C4-2B (cell line): ENCODE measurements at regions not wholly inside any gene's neighbourhood (a gene's known extent, or its start where the extent isn't known, plus 50 kb on each side); places are given as distances from the start of the nearest gene placed in this dataset.

Experiments
- H3K27ac ChIP-seq: fragments of 450-650 bp; 2 replicates; pipeline ENCODE4 v1.5.1; 2017
- ZFX ChIP-seq: fragments of 450-650 bp; IDR thresholded peaks from 2 replicates; pipeline ENCODE4 v1.6.1; 2017
- TF ChIP-seq, protein P1 (sequence below): fragments of 450-650 bp; conservative IDR thresholded peaks from 2 replicates; pipeline ENCODE4 v1.5.1; 2017; ENCODE audit warnings: mild to moderate bottlenecking

DNA sequence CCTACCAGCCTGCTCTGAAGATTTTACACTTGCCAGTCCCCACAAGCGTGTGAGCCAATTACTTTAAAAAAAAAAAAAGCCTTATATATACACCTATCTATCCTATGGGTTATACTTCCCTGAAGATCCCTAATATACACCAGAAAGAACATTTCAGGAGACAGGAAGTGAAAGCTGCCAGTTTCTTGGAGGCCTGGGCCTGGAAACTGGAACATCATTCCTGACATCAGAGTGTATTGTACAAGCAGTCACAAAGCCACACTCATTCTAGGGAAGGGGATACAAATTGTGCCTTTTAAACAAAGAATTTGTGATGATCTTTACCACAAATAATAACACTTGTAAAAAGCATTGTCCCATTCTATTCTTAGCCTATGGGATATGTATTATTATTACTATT lies 98.3 kb upstream of the FBN2 start:
- no peak for TF ChIP-seq ZFX
- TF ChIP-seq, protein P1, sequence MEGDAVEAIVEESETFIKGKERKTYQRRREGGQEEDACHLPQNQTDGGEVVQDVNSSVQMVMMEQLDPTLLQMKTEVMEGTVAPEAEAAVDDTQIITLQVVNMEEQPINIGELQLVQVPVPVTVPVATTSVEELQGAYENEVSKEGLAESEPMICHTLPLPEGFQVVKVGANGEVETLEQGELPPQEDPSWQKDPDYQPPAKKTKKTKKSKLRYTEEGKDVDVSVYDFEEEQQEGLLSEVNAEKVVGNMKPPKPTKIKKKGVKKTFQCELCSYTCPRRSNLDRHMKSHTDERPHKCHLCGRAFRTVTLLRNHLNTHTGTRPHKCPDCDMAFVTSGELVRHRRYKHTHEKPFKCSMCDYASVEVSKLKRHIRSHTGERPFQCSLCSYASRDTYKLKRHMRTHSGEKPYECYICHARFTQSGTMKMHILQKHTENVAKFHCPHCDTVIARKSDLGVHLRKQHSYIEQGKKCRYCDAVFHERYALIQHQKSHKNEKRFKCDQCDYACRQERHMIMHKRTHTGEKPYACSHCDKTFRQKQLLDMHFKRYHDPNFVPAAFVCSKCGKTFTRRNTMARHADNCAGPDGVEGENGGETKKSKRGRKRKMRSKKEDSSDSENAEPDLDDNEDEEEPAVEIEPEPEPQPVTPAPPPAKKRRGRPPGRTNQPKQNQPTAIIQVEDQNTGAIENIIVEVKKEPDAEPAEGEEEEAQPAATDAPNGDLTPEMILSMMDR: no peak
- H3K27ac ChIP-seq: no peak overlapping the region

DNA sequence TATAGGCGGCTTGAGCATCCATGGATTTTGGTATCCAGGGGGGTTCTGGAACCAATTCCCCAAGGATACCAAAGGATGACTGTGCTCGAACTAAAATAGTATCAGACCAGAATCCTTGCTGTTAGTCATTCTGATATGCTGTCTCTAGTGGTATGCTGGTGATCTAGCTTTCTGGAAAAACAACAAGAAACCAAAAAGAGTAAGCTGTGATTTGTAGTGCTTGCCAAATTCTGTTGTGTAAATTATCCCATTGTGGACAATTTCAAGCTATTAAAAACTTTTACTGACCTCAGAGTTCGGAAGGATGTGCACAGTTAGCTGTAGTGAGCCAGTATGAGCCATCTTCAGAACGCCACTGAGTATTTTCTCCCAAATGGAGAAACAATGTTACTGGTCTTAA lies 99.0 kb upstream of the FBN2 start:
- no peak overlapping the region for H3K27ac ChIP-seq
- TF ChIP-seq ZFX: no peak
- TF ChIP-seq, protein P1: no peak

GRCh38 chr5:128641861-128642260 lies 103.8 kb upstream of the FBN2 start:
- TF ChIP-seq ZFX: no peak
- TF ChIP-seq, protein P1: no peak
- H3K27ac ChIP-seq: no peak overlapping the region

DNA sequence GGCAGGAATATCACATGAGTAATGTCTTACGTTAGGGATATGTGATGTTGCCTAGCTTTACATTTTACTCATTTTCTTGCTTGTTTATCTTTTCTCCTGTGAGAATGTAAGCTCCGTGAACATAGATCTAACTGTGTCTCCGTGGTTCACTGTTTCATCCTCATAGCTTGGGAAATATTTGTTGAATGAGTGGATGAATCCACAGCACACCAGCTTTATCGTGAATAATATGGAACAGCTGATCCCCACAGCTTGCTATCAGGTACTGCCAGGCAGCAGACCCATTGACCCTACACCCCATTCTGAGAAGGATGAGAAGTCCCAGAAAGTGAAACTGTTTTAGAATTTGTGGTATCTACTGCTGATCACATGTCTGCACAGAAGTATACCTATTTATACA lies 106.8 kb upstream of the FBN2 start:
- TF ChIP-seq ZFX: no peak
- TF ChIP-seq, protein P1: no peak
- H3K27ac ChIP-seq: no peak overlapping the region

DNA sequence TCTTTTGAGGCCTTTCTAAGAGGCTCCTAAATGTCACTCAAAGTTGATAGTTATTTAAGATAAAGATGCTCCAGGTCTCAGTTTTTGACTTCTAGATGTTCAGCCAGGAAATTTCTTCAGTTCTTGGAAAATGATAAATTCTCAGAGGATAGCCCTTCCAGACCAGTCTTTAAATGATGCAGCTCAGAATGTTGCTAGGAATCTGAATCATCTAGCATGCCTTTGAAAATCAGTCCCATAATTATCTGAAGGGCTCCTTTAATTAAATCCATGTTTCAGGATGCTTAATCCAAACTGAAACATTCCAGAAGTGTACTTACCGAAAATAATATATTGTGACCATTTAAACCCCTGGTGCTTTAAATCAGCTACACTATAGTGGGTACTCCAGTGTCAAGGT lies 107.5 kb upstream of the FBN2 start:
- H3K27ac ChIP-seq: no peak overlapping the region
- TF ChIP-seq ZFX: no peak
- TF ChIP-seq, protein P1: no peak

GRCh38 chr5:128646176-128646575 lies 108.1 kb upstream of the FBN2 start:
- H3K27ac ChIP-seq: no peak overlapping the region
- no peak for TF ChIP-seq ZFX
- TF ChIP-seq, protein P1: no peak

DNA sequence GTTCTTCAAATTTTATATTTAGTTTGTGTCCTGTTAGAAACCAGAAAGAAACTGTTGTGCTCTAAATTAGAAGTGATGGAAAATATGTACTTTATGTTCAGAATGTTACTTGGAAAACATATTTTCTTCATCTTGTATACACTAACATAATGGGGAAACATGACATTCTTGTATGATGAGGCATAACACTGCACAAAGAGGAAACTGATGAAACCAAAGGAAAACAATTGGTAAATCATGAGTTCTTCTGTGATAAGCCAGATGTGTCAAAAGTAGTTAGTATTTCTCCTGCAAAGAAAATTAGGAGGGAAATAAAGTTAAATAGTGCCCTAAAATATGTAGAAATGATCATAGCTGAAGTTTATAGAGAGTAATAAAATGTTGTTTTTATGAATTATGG lies 111.1 kb upstream of the FBN2 start:
- no peak for TF ChIP-seq ZFX
- TF ChIP-seq, protein P1: no peak
- no peak overlapping the region for H3K27ac ChIP-seq
